Right lobe of liver (tissue), 6 donors: ENCODE measurements at regions not wholly inside any gene's neighbourhood (a gene's known extent, or its start where the extent isn't known, plus 50 kb on each side); places are given as distances from the start of the nearest gene placed in this dataset.

Source experiments
- ATAC-seq, 4 donors: fragments of 200-7000 bp; cut with Tn5 transposase; one replicate each; pipeline ENCODE4 v1.9.1; 2020; ENCODE audit warnings: mild to moderate bottlenecking in 4 of 4, moderate library complexity in 4 of 4
- DNase-seq, 3 donors: peaks; one replicate each; pipeline ENCODE4 v3.0.0-alpha.2; 2020
- H3K27ac ChIP-seq, 3 donors: fragments of 200-600 bp; one replicate each; pipeline ENCODE4 v1.8.0; 2022
- H3K27me3 ChIP-seq, 2 donors: fragments of 200-600 bp; one replicate each; pipeline ENCODE4 v1.8.0; 2022
- H3K36me3 ChIP-seq, 4 donors: fragments of 200-600 bp; sonication (generic) in 1 of 4; one replicate each; pipeline versions ENCODE4 v1.5.1 to v1.8.0; 2017 to 2022; ENCODE audit warnings: control low read depth in 1 of 4
- H3K4me1 ChIP-seq, 4 donors: fragments of 200-600 bp; sonication (generic) in 1 of 4; one replicate each; pipeline versions ENCODE4 v1.5.1 to v1.8.0; 2017 to 2022; ENCODE audit warnings: control low read depth in 1 of 4
- H3K4me3 ChIP-seq, 3 donors: fragments of 200-600 bp; one replicate each; pipeline ENCODE4 v1.8.0; 2022
- H3K9me3 ChIP-seq, 4 donors: fragments of 200-600 bp; sonication (generic) in 1 of 4; one replicate each; pipeline versions ENCODE4 v1.5.1 to v1.8.0; 2017 to 2022; ENCODE audit warnings: control low read depth in 1 of 4
- POLR2A ChIP-seq: fragments of 450-650 bp; IDR thresholded peaks from one replicate; pipeline ENCODE4 v1.6.1; 2017; ENCODE audit warnings: antibody characterized with exemption, mild to moderate bottlenecking
- WGBS: methylation state at CpG from one replicate; pipeline ENCODE4 v1.1.6; 2018; ENCODE audit warnings: low coverage, low lambda C conversion rate; ENCODE audit not compliant: insufficient coverage; ENCODE audit errors: missing lambda C conversion rate; 5-methylcytosine and 5-hydroxymethylcytosine counted together
- intact Hi-C, 2 donors: fragments of 100-400 bp; cut with DNase I; formaldehyde crosslinking; loops; one replicate each; pipeline versions ENCODE4 v1.11.2 to v1.14.1; 2022
- TF ChIP-seq, protein P1 (sequence below), 4 donors: fragments of 200-600 bp in 3 of 4; fragments of 450-650 bp in 1 of 4; IDR thresholded peaks; one replicate each; pipeline versions ENCODE4 v1.5.1 to v1.8.0; 2016 to 2022; ENCODE audit warnings: antibody characterized with exemption in 4 of 4, mild to moderate bottlenecking in 2 of 4
- donor health status: DM: no; HTN: yes; CAD: no.
- donor health status: DM: no; HTN: no; CAD: no.
- donor health status: DM: no; HTN: no; CAD: no.
- donor health status: DM: no; HTN: yes; CAD: no.
- donor health status: DM: no; HTN: yes; CAD: no.

DNA sequence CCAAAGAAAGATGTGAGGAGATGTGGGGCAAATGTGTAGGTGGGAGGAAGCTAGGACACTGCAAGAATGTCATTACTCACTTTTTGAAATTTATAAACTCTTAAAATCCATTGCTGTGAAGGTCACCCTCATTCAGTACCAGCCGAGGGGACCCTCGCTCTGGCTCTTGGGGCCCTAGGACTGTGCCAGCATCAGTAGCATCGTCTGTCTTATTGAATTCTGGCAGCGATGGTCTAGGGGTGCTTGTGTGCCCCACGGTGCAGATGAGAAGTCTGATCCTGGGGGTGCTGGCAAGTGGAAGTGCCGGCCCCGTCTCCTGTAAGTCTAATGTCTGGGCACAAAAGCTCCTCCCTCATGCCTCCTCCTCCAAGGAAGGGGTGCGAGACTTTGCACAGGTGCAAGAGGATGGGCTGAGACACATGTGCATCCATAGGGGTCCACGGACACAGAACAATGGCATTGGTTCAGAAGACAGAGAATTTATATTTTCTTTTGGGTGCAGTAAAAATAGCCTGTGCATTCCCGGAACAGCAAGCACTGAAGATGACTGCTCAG is 266.7 kb upstream of the HDAC4 start:
- intact Hi-C loops = no loop called here
- Histone ChIP-seq H3K9me3 (no peaks in the 10 kb centered on the region), H3K27me3 (no peaks in the 10 kb centered on the region), H3K4me3 (no peak overlapping the region), H3K36me3 (no peaks in the 10 kb centered on the region), H3K4me1 (no peaks in the 10 kb centered on the region), H3K27ac (no peak overlapping the region)
- TF ChIP-seq POLR2A = no peak
- TF ChIP-seq, protein P1, sequence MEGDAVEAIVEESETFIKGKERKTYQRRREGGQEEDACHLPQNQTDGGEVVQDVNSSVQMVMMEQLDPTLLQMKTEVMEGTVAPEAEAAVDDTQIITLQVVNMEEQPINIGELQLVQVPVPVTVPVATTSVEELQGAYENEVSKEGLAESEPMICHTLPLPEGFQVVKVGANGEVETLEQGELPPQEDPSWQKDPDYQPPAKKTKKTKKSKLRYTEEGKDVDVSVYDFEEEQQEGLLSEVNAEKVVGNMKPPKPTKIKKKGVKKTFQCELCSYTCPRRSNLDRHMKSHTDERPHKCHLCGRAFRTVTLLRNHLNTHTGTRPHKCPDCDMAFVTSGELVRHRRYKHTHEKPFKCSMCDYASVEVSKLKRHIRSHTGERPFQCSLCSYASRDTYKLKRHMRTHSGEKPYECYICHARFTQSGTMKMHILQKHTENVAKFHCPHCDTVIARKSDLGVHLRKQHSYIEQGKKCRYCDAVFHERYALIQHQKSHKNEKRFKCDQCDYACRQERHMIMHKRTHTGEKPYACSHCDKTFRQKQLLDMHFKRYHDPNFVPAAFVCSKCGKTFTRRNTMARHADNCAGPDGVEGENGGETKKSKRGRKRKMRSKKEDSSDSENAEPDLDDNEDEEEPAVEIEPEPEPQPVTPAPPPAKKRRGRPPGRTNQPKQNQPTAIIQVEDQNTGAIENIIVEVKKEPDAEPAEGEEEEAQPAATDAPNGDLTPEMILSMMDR (IDR thresholded peaks at IDR 0.05) = no peak
- no peak for DNase-seq
- WGBS = 76% methylated on average over 3 of the region's 10 CpGs
- ATAC-seq = no peak

DNA sequence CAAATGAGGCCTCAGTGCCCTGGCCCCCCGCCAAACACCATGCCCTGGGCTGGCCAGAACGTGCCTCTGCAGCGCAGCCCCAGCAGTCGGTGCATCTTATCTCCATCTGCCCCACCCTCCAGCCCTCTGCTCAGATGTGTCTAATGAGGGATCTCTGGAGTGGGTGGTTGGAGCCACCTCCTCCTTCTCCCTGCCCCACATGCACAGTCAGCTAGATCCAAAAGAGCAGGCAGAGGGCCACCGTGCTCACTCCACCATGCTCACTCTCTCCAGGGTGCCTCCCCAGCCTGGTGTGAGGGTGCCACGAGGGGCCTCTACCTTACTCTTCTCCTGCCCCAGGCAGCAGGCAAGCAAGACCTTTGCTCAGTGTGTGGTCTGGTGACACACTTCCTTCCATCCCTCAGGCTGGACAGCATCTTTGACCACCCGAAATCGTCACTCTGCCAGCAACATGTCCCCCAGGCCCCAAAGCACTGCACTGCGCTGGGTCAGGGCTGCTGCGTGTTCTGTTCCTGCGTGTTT is 266.1 kb upstream of the HDAC4 start:
- intact Hi-C loops = no loop called here
- WGBS = 55% methylated on average over 10 of the region's 11 CpGs
- TF ChIP-seq, protein P1 (IDR thresholded peaks at IDR 0.05) = no peak
- TF ChIP-seq POLR2A = no peak
- Histone ChIP-seq H3K27me3 (no peaks in the 10 kb centered on the region), H3K4me1 (no peaks in the 10 kb centered on the region), H3K36me3 (no peaks in the 10 kb centered on the region), H3K27ac (no peak overlapping the region), H3K9me3 (no peaks in the 10 kb centered on the region), H3K4me3 (no peak overlapping the region)
- no peak for DNase-seq
- no peak for ATAC-seq

DNA sequence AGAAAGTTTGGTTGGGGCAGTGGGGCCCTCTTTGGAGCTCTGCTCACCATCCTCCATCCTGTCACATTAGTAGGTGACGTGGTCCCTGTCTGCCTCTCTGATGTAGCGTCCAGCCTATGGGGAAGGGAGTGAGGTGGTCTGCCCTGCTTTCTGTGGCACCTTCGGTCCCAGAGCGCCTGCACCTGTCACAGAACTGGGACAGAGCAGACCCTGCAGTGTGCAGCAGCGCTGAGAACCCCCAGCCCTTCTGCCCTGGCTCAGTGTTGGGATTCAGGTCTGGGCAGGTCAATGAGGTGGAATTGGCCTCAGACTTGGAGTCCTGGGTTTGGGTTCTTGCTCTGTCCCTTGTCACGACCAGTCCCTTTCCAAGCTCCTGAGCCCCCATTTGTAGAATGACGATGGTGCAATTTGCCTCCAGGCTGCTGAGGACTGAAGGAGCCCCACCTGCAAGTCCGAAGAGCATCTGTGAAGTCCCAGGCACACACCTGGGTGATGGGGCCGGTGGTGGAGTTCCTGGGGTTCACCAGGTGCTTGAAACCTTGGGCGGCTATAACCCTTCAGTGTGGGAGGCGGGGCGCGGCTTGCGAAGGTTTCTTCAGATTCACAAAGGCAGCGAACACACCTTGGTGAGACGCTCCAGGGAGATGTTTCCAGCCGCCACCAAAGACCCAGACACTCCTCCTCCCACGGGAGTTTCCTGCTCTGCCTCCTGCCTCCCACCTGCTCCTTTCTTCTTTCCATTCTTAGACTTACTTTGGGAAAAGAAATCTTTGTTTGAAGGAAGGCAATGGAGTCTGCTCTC is 265.4 kb upstream of the HDAC4 start:
- Histone ChIP-seq H3K9me3 (no peaks in the 10 kb centered on the region), H3K36me3 (no peaks in the 10 kb centered on the region), H3K4me3 (no peak overlapping the region), H3K27ac (no peak overlapping the region), H3K4me1 (no peaks in the 10 kb centered on the region), H3K27me3 (no peaks in the 10 kb centered on the region)
- TF ChIP-seq, protein P1 (IDR thresholded peaks at IDR 0.05) = no peak
- no peak for TF ChIP-seq POLR2A
- intact Hi-C loops = no loop called here
- DNase-seq (no peak), ATAC-seq (no peak)
- 71% methylated on average over 11 of the region's 18 CpGs for WGBS

DNA sequence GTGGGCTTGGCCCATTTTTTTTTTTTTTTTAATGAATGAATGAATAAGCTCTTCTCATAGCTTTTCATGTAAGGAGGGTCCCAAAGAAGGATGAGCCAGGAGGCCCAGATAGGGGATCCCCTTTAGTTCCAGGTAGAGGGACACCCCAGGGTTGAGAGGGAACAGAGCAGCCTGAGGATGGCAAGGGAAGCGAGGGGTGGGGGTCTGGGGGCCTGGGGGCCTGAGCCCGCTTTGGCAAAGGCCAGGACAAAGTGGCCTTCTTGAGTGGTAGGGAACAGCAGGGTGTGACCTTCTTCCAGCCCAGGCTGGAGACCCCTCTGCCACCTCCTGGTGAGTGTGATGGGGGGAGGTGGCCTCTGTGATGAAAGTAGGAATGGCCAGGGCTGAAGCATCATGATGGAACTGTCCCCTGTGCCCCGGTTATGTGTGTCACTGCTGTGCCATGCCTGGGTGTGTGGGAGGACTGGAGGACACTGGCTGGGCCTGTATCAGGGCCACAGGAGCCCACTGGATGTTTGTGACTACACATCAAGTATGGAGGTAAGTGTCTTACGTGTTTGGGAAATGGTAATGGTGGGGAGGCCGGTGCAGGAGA is 263.5 kb upstream of the HDAC4 start:
- no peak for ATAC-seq

More for the DNA sequence above, 263.5 kb upstream of the HDAC4 start:
- Histone ChIP-seq H3K4me3 (no peak overlapping the region), H3K27me3 (no peaks in the 10 kb centered on the region), H3K9me3 (no peaks in the 10 kb centered on the region), H3K27ac (no peak overlapping the region), H3K36me3 (no peaks in the 10 kb centered on the region), H3K4me1 (no peaks in the 10 kb centered on the region)
- TF ChIP-seq, protein P1 (IDR thresholded peaks at IDR 0.05) = no peak
- no peak for TF ChIP-seq POLR2A
- DNase-seq = no peak
- WGBS = 38% methylated on average over 1 of the region's 5 CpGs
- intact Hi-C loops = no loop called here
